HCT116 (cell line): ENCODE measurements at regions not wholly inside any gene's neighbourhood (a gene's known extent, or its start where the extent isn't known, plus 50 kb on each side); places are given as distances from the start of the nearest gene placed in this dataset.

Experiments used
- ATAC-seq: fragments of 200-7000 bp; cut with Tn5 transposase; 2 replicates; pipeline ENCODE4 v1.9.1; 2020; ENCODE audit warnings: mild to moderate bottlenecking, moderate library complexity
- BruUV-seq: library from RNA; stranded (reverse); fragments of 400-500 nt; replicated peaks from 2 replicates; lab custom pipeline; 2021; lab: Mats Ljungman, UMichigan
- CTCF ChIA-PET: fragments of 300-600 bp; sonication (Branson Sonifier 250); formaldehyde crosslinking; loops from one replicate; lab custom pipeline; 2021; ENCODE audit warnings: antibody characterized with exemption; lab: Charles Lee
- POLR2A ChIA-PET: fragments of 300-600, 350-600 bp; sonication (Branson Sonifier 250); formaldehyde crosslinking; loops from one replicate; lab custom pipeline; 2021; ENCODE audit warnings: antibody characterized with exemption; lab: Charles Lee
- RAD21 ChIA-PET, 2 experiments: fragments of 300-600 bp; sonication (Branson Sonifier 250); formaldehyde crosslinking; loops; one replicate each; lab custom pipeline; 2023; ENCODE audit warnings: low total read pairs in 2 of 2; ENCODE audit not compliant: uncharacterized antibody in 2 of 2, unreplicated experiment in 2 of 2, low non-redundant PET in 1 of 2; lab: Charles Lee
- DNase-seq: peaks from one replicate; pipeline ENCODE4 v3.0.0-alpha.2; 2010; ENCODE audit warnings: low read depth, low spot score
- H2AFZ ChIP-seq: fragments of 200-600 bp; shearing (Covaris generic), sonication (generic); 2 replicates; pipeline ENCODE4 v1.6.1; 2017; ENCODE audit warnings: low read depth, mixed run types, mixed read lengths, antibody characterized with exemption, low read length; ENCODE audit not compliant: poor library complexity, severe bottlenecking
- H3K27ac ChIP-seq: 2 replicates; pipeline ENCODE4 v1.5.1; 2012; ENCODE audit warnings: low read depth, low read length
- H3K27me3 ChIP-seq: fragments of 200-600 bp; sonication (generic); 2 replicates; pipeline ENCODE4 v1.6.1; 2016; ENCODE audit warnings: mixed run types, low read length, mixed read lengths; ENCODE audit not compliant: insufficient read depth
- H3K36me3 ChIP-seq, 2 experiments: fragments of 200-500 bp in 1 of 2; fragments of 200-600 bp in 1 of 2; sonication (Bioruptor generic) in 1 of 2; sonication (generic) in 1 of 2; 2 replicates each; pipeline versions ENCODE4 v1.5.1 to v1.6.1; 2014 to 2016; ENCODE audit warnings: low read length in 2 of 2, inconsistent platforms in 1 of 2, mixed read lengths in 1 of 2, mixed run types in 1 of 2; ENCODE audit not compliant: insufficient read depth in 2 of 2, control insufficient read depth in 1 of 2
- H3K4me1 ChIP-seq, 2 experiments: fragments of 200-600 bp in 1 of 2; sonication (generic) in 1 of 2; 2 replicates each; pipeline versions ENCODE4 v1.5.1 to v1.6.1; 2012 to 2017; ENCODE audit warnings: low read length in 2 of 2, inconsistent platforms in 1 of 2, mild to moderate bottlenecking in 1 of 2, mixed read lengths in 1 of 2, mixed run types in 1 of 2, moderate library complexity in 1 of 2; ENCODE audit not compliant: insufficient read depth in 2 of 2, control insufficient read depth in 1 of 2
- H3K4me2 ChIP-seq: fragments of 200-600 bp; sonication (generic); 2 replicates; pipeline ENCODE4 v1.6.1; 2017; ENCODE audit warnings: mixed run types, low read length, mixed read lengths
- H3K4me3 ChIP-seq, 2 experiments: fragments of 200-600 bp in 1 of 2; sonication (generic) in 1 of 2; replicated peaks in 1 of 2; 2 replicates each; pipeline ENCODE4 v1.5.1; 2011 to 2016; ENCODE audit warnings: low read length in 2 of 2, control low read depth in 1 of 2, low read depth in 1 of 2, mild to moderate bottlenecking in 1 of 2, mixed read lengths in 1 of 2, mixed run types in 1 of 2
- H3K79me2 ChIP-seq: fragments of 200-600 bp; sonication (generic); 2 replicates; pipeline ENCODE4 v1.6.1; 2017; ENCODE audit warnings: mild to moderate bottlenecking, mixed run types, low read length, moderate library complexity, mixed read lengths; ENCODE audit not compliant: insufficient read depth
- H3K9ac ChIP-seq: fragments of 200-600 bp; sonication (generic); 2 replicates; pipeline ENCODE4 v1.6.1; 2016; ENCODE audit warnings: low read length, mixed read lengths
- H3K9me2 ChIP-seq: fragments of 200-600 bp; sonication (generic), shearing (Covaris generic); 2 replicates; pipeline ENCODE4 v1.6.1; 2017; ENCODE audit warnings: mixed run types, mild to moderate bottlenecking, moderate library complexity; ENCODE audit not compliant: insufficient read depth
- H3K9me3 ChIP-seq, 2 experiments: fragments of 200-500 bp in 1 of 2; fragments of 200-600 bp in 1 of 2; sonication (Bioruptor generic) in 1 of 2; sonication (generic) in 1 of 2; 2 replicates each; pipeline ENCODE4 v1.6.1; 2014 to 2017; ENCODE audit warnings: low read length in 2 of 2, mixed read lengths in 2 of 2, inconsistent platforms in 1 of 2, low read depth in 1 of 2, mild to moderate bottlenecking in 1 of 2, mixed run types in 1 of 2, moderate library complexity in 1 of 2; ENCODE audit not compliant: control insufficient read depth in 1 of 2, insufficient read depth in 1 of 2
- H4K20me1 ChIP-seq: fragments of 200-600 bp; sonication (generic), shearing (Covaris generic); 2 replicates; pipeline ENCODE4 v1.6.1; 2017; ENCODE audit warnings: mixed run types, mild to moderate bottlenecking, moderate library complexity; ENCODE audit not compliant: insufficient read depth
- CEBPB ChIP-seq: IDR thresholded peaks from 2 replicates; pipeline ENCODE4 v1.6.1; 2012; ENCODE audit warnings: low read depth
- CTCF ChIP-seq, 3 experiments: fragments of 200-600 bp in 1 of 3; sonication (generic) in 1 of 3; IDR thresholded peaks in 2 of 3; conservative IDR thresholded peaks in 1 of 3; 2 replicates each; pipeline ENCODE4 v1.5.1; 2012 to 2017; ENCODE audit warnings: low read depth in 2 of 3, low read length in 2 of 3, antibody characterized with exemption in 1 of 3, borderline replicate concordance in 1 of 3, control low read depth in 1 of 3, mild to moderate bottlenecking in 1 of 3, mixed read lengths in 1 of 3, mixed run types in 1 of 3, moderate library complexity in 1 of 3; ENCODE audit not compliant: insufficient read depth in 1 of 3
- EGR1 ChIP-seq: IDR thresholded peaks from 2 replicates; pipeline ENCODE4 v1.6.1; 2012; ENCODE audit warnings: low read depth
- ELF1 ChIP-seq: IDR thresholded peaks from 2 replicates; pipeline ENCODE4 v1.6.1; 2012; ENCODE audit warnings: low read depth, borderline replicate concordance
- EZH2 ChIP-seq: fragments of 200-600 bp; sonication (generic); IDR thresholded peaks from 2 replicates; pipeline ENCODE4 v1.6.1; 2017; ENCODE audit warnings: antibody characterized with exemption, mixed run types
- FOSL1 ChIP-seq: IDR thresholded peaks from 2 replicates; pipeline ENCODE4 v1.6.1; 2012; ENCODE audit warnings: low read depth
- MAX ChIP-seq: IDR thresholded peaks from 2 replicates; pipeline ENCODE4 v1.6.1; 2012
- POLR2A ChIP-seq: IDR thresholded peaks from 2 replicates; pipeline ENCODE4 v1.7.0; 2011; ENCODE audit warnings: borderline replicate concordance; ENCODE audit not compliant: insufficient read depth, insufficient read length; ENCODE audit errors: extremely low read depth
- RAD21 ChIP-seq: IDR thresholded peaks from 2 replicates; pipeline ENCODE4 v1.6.1; 2012; ENCODE audit warnings: low read depth, mild to moderate bottlenecking
- REST ChIP-seq: IDR thresholded peaks from 2 replicates; pipeline ENCODE4 v1.6.1; 2012; ENCODE audit warnings: low read depth
- SP1 ChIP-seq: IDR thresholded peaks from 2 replicates; pipeline ENCODE4 v1.6.1; 2012; ENCODE audit warnings: low read depth
- SRF ChIP-seq: IDR thresholded peaks from 2 replicates; pipeline ENCODE4 v1.6.1; 2012; ENCODE audit warnings: low read depth
- YY1 ChIP-seq: IDR thresholded peaks from 2 replicates; pipeline ENCODE4 v1.6.1; 2011; ENCODE audit warnings: low read length, low read depth, moderate library complexity, mild to moderate bottlenecking; ENCODE audit not compliant: insufficient replicate concordance; ENCODE audit errors: extremely low read depth
- ZBTB33 ChIP-seq: IDR thresholded peaks from 2 replicates; pipeline ENCODE4 v1.6.1; 2011; ENCODE audit warnings: mild to moderate bottlenecking, low read length, moderate library complexity; ENCODE audit not compliant: insufficient replicate concordance; ENCODE audit errors: extremely low read depth
- intact Hi-C: fragments of 100-400 bp; cut with micrococcal nuclease; formaldehyde crosslinking; loops from 2 replicates; pipeline ENCODE4 v1.10.0; 2022

GRCh38 chr1:208841436-208841835, 597.3 kb upstream of the PLXNA2 start:
- Histone ChIP-seq H3K27ac (no peak overlapping the region), H4K20me1 (no peaks in the 10 kb centered on the region), H3K9me2 (no peaks in the 10 kb centered on the region), H3K4me2 (no peak overlapping the region), H3K79me2 (no peaks in the 10 kb centered on the region), H3K4me3 (no peak overlapping the region), H3K9ac (no peak overlapping the region), H3K9me3 (no peaks in the 10 kb centered on the region; a peak in 1 of 4 replicates), H2AFZ (no peak overlapping the region), H3K4me1 (no peaks in the 10 kb centered on the region), H3K36me3 (no peaks in the 10 kb centered on the region), H3K27me3 (no peaks in the 10 kb centered on the region)
- intact Hi-C loops: no loop called here
- ChIA-PET CTCF (no interaction called here), POLR2A (no interaction called here), RAD21 (no interaction called here)
- ATAC-seq (no peak), DNase-seq (no peak)
- BruUV-seq: no TSS peak
- TF ChIP-seq POLR2A: no peak
- no peak for TF ChIP-seq SRF
- no peak for TF ChIP-seq CEBPB
- TF ChIP-seq YY1: no peak
- TF ChIP-seq ELF1: no peak
- TF ChIP-seq RAD21: no peak
- no peak for TF ChIP-seq FOSL1
- no peak for TF ChIP-seq EZH2
- TF ChIP-seq EGR1: no peak
- TF ChIP-seq SP1: no peak
- TF ChIP-seq CTCF (IDR thresholded peaks at IDR 0.05 in 2 of 3, conservative IDR thresholded peaks at IDR 0.05 in 1 of 3; ENCODE audit: borderline replicate concordance in 1 of 3, insufficient read depth in 1 of 3, low read depth in 2 of 3, low read length in 2 of 3): no peak

GRCh38 chr1:208842451-208842850, 598.3 kb upstream of the PLXNA2 start:
- Histone ChIP-seq H3K4me2 (no peak overlapping the region), H2AFZ (no peak overlapping the region), H3K4me1 (no peaks in the 10 kb centered on the region), H3K36me3 (no peaks in the 10 kb centered on the region), H3K27me3 (no peaks in the 10 kb centered on the region), H3K79me2 (no peaks in the 10 kb centered on the region), H3K9me2 (no peaks in the 10 kb centered on the region), H3K9ac (no peak overlapping the region), H3K27ac (no peak overlapping the region), H3K4me3 (no peak overlapping the region), H3K9me3 (no peaks in the 10 kb centered on the region; a peak in 1 of 4 replicates), H4K20me1 (no peaks in the 10 kb centered on the region)
- intact Hi-C loops: no loop called here
- CTCF ChIA-PET: no interaction called here
- RAD21 ChIA-PET: no interaction called here
- ATAC-seq (no peak), DNase-seq (no peak)
- POLR2A ChIA-PET: no interaction called here
- no TSS peak for BruUV-seq
- no peak for TF ChIP-seq CEBPB
- no peak for TF ChIP-seq ZBTB33
- no peak for TF ChIP-seq MAX
- no peak for TF ChIP-seq REST
- TF ChIP-seq POLR2A: no peak
- TF ChIP-seq FOSL1: no peak
